HT-29 (cell line): ENCODE measurements at regions not wholly inside any gene's neighbourhood (a gene's known extent, or its start where the extent isn't known, plus 50 kb on each side); places are given as distances from the start of the nearest gene placed in this dataset.

Source experiments
- DNase-seq: peaks from one replicate; pipeline ENCODE4 v3.0.0-alpha.2; 2015; ENCODE audit warnings: low spot score

DNA sequence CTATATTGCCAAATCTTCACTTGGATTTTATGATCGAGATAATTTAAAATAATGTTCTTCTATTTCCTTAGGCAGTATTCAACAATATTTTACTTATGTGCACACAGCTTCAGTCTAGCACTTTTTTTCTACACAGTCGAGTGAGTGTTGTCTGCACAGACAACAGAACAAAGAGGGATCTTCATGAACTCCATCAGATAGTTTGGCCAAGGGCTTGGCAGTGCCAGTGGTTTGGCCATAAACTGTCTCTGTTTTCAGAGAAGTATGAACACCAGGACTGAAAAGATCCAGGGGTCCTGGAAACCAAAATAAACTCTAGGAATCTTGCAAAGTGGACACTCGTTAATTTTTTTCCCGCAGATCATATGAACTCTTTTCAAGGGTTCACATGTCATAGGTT, 547.3 kb downstream of the PLCL1 start:
- no peak for DNase-seq

DNA sequence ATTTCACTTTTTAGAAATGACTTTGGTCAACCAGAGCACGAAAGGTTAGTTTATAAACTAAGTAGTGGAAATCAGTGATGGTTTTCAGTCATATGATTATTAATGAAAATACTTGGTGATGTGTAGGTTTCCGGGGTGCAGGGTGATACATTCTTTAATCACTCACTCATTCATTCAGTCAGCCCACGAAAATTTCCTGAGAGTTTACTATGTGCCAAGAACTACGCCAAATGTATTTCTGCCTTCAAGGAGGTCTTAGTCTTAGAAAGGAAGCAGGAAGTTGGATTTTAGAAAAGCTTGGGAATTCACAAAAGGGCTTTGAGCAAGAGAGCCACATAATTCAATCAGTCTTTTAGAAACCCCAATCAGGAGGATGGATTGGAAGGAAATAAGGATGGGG, 543.6 kb downstream of the PLCL1 start:
- no peak for DNase-seq

DNA sequence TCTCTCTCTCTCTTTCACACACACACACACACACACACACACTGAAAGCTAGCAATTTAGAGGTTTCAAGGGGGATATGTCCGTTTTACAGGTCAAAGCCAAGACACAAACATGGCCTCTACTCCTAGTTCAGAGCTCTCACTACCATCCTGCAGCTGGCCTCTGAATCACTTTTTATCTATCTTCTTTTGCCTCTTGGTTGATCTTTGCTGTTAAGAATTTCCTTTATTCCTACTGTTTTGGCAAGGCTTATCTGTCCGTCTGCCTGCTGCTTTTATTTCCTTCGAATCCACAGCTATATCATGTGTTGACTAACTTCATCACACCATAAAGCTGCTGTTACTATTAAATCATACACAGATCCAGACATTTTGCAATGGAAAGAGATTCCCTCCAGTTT, 543.0 kb downstream of the PLCL1 start:
- DNase-seq, result no peak

DNA sequence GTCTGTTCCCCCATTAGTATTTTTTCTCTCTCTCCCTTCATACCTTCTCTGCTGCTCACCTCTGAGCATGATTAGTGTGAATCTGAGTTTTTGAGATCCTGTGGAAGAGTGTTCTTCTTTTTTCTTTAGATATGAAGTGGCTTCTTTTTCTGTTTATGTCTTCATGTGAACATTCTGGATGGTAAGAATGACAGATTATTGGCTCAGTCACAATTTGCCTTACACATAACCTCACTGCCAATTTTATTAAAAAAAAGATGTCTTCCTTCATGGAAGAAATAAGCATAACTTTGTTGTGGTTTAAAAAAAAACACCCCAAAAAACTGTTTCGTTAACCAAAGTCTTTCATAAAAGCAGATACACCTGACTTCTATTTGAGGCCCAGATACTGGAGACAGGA, 539.1 kb downstream of the PLCL1 start:
- DNase-seq, result no peak

GRCh38 chr2:198340846-198341245, 536.5 kb downstream of the PLCL1 start:
- DNase-seq, result no peak

DNA sequence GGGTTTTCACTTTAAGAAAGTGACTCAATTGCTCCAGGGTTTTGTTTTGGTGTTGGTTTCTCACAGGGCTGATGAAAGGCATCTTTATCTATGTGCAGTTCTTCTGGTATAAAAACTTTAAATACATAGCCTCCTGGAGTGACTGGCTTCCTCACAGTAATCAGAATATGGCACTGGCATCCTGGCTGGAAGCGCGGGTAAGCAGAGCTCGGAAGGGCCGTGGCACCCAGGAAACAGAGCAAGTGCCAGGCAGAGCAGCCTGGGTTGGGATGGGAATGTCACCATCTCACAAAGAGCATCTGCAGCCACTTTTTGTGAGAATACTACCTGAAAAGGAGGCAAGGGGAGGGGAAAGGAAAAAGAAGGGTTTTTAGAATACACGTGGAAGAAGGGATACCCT, 534.7 kb downstream of the PLCL1 start:
- DNase-seq, result no peak

DNA sequence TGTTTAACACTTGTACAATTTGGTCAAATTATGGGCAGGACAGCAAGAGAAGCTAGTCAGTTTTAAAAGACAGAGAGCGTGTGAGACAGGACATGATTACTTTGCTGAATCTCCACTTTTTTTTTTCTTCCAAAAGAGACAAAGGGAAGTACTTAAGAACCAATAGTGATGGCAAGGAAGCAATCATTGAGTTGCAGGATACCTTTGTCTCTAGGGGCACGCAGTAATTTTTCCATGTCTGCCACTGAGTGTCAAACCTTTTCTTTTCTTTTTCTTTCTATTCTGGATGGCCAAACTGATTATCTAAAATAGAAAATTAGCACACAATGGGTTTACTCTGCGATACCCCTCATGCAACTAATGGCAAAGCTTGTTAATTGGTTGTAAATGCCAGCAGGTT, 533.0 kb downstream of the PLCL1 start:
- DNase-seq, result no peak

GRCh38 chr2:198328454-198328853, 524.1 kb downstream of the PLCL1 start:
- DNase-seq, result no peak

DNA sequence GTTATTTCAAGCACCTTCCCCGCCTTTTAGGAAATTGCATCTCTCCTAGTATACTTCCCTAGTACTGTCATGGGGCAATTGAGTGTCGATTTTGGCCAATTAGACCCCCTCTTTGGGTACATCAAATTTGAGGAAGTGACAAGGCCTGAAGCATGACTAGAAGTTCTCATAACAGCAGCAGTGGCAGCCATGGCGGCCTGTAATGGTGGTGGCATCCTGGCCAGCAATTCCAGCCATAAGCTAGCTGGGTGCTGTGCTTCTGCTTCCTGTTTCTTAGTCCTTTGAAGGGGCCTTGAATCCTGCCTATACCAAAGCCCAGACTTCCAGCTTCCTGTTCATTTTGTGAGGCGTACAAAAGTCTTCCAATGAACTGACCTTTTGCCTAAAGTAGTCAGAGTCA, 523.1 kb downstream of the PLCL1 start:
- DNase-seq, result no peak

DNA sequence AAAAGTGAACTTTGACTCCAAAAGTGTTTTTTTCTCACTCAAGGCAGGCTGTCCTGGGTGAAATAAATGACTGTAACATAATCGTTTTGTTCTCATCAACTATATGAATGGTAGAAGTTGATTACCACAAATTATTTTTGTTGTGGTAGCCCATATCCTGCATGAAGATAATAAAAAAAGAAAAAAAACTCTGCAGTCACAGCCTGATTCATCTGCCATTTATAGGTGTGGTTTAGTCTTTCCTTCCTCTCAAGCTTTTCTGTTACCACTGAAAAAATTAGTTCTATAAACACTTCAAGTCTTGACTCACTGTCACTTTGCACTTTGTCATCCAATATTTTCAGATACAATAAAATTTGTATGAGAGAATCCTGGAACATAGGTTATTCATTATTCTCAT, 522.0 kb downstream of the PLCL1 start:
- no peak for DNase-seq

GRCh38 chr2:198325359-198325758, 521.0 kb downstream of the PLCL1 start:
- DNase-seq, result no peak

GRCh38 chr2:198324071-198324470, 519.7 kb downstream of the PLCL1 start:
- DNase-seq, result no peak

GRCh38 chr2:198322275-198322674, 517.9 kb downstream of the PLCL1 start:
- DNase-seq, result no peak

- no peak for DNase-seq
Measured at GRCh38 chr2:198321522-198322088, 517.2 kb downstream of the PLCL1 start.

- DNase-seq, result no peak
Measured at GRCh38 chr2:198316852-198317396, 512.5 kb downstream of the PLCL1 start.

- DNase-seq, result no peak
Measured at GRCh38 chr2:198315791-198316630, 511.6 kb downstream of the PLCL1 start.

GRCh38 chr2:198314559-198315153, 510.3 kb downstream of the PLCL1 start:
- DNase-seq, result peak; percentile 65

GRCh38 chr2:198312596-198313483, 508.4 kb downstream of the PLCL1 start:
- no peak for DNase-seq

- DNase-seq, result no peak
Measured at GRCh38 chr2:198311020-198311419, 506.6 kb downstream of the PLCL1 start.

- peak; percentile 59 for DNase-seq
Measured at GRCh38 chr2:198309673-198310280, 505.4 kb downstream of the PLCL1 start.

- DNase-seq, result no peak
Measured at GRCh38 chr2:198309081-198309480, 504.7 kb downstream of the PLCL1 start.
